GM12878 (cell line): ENCODE measurements at regions not wholly inside any gene's neighbourhood (a gene's known extent, or its start where the extent isn't known, plus 50 kb on each side); places are given as distances from the start of the nearest gene placed in this dataset.
A peak's percentile ranks its signal among the peaks of the same experiment; 100 is the strongest.

ENCODE experiments used
- ATAC-seq: fragments of 200-7000 bp; cut with Tn5 transposase; 3 replicates; pipeline ENCODE4 v1.9.1; 2020; ENCODE audit warnings: mild to moderate bottlenecking, moderate library complexity
- BruUV-seq: library from RNA; stranded (reverse); fragments of 400-500 nt; replicated peaks from 2 replicates; lab custom pipeline; 2021; lab: Mats Ljungman, UMichigan
- CTCF ChIA-PET: fragments of 300-600 bp; sonication (Branson Sonifier 250); formaldehyde crosslinking; extraction: SDS; loops from one replicate; lab custom pipeline; 2021; ENCODE audit warnings: inconsistent platforms; lab: Yijun Ruan, JAX
- POLR2A ChIA-PET: fragments of 350-600 bp; formaldehyde crosslinking; extraction: SDS; loops from one replicate; lab custom pipeline; 2021; ENCODE audit warnings: inconsistent platforms; lab: Charles Lee
- RAD21 ChIA-PET: fragments of 300-600 bp; sonication (Branson Sonifier 250); formaldehyde crosslinking; loops from one replicate; lab custom pipeline; 2023; ENCODE audit warnings: antibody characterized with exemption; ENCODE audit not compliant: unreplicated experiment; lab: Charles Lee
- SMC1A ChIA-PET: fragments of 300-600 bp; sonication (Branson Sonifier 250); formaldehyde crosslinking; loops from one replicate; lab custom pipeline; 2023; ENCODE audit not compliant: unreplicated experiment, uncharacterized antibody; lab: Charles Lee
- DNase-seq: peaks from one replicate; pipeline ENCODE4 v3.0.0-alpha.2; 2011; ENCODE audit warnings: low read depth, low spot score
- FAIRE-seq: peaks from 3 replicates; lab custom pipeline; 2011; peaks lifted over from hg19 to GRCh38; lab: Jason Lieb, UNC
- H2AFZ ChIP-seq: 2 replicates; pipeline ENCODE4 v1.6.0; 2011; ENCODE audit warnings: low read depth, low read length, control low read depth; ENCODE audit not compliant: control insufficient read depth
- H3K27ac ChIP-seq: 2 replicates; pipeline ENCODE4 v1.5.1; 2011; ENCODE audit warnings: control low read depth; ENCODE audit not compliant: control insufficient read depth, insufficient read depth
- H3K27me3 ChIP-seq, 2 experiments: replicated peaks in 1 of 2; 2 replicates each; pipeline versions ENCODE4 v1.6.0 to v1.6.1; 2011; ENCODE audit warnings: low read length in 1 of 2; ENCODE audit not compliant: control insufficient read depth in 2 of 2, insufficient read depth in 2 of 2
- H3K36me3 ChIP-seq, 2 experiments: 2 replicates each; pipeline ENCODE4 v1.5.1; 2011; ENCODE audit warnings: low read length in 1 of 2; ENCODE audit not compliant: control insufficient read depth in 2 of 2, insufficient read depth in 2 of 2
- H3K4me1 ChIP-seq: 2 replicates; pipeline ENCODE4 v1.6.1; 2011; ENCODE audit warnings: mild to moderate bottlenecking, low read length, moderate library complexity, mixed read lengths; ENCODE audit not compliant: control insufficient read depth, insufficient read depth
- H3K4me2 ChIP-seq: 2 replicates; pipeline ENCODE4 v1.6.0; 2011; ENCODE audit warnings: control low read depth; ENCODE audit not compliant: control insufficient read depth, insufficient read depth
- H3K4me3 ChIP-seq: fragments of 200-600 bp; sonication (generic); 2 replicates; pipeline ENCODE4 v1.5.1; 2016
- H3K79me2 ChIP-seq: 2 replicates; pipeline ENCODE4 v1.6.0; 2011; ENCODE audit warnings: low read length; ENCODE audit not compliant: control insufficient read depth, insufficient read depth
- H3K9ac ChIP-seq: 2 replicates; pipeline ENCODE4 v1.8.0; 2011; ENCODE audit warnings: low read length, control low read depth, mixed read lengths; ENCODE audit not compliant: control insufficient read depth, insufficient read depth
- H3K9me3 ChIP-seq: replicated peaks from 3 replicates; pipeline ENCODE4 v1.5.1; 2011; ENCODE audit warnings: mild to moderate bottlenecking, low read length; ENCODE audit not compliant: control insufficient read depth, insufficient read depth
- H4K20me1 ChIP-seq: 2 replicates; pipeline ENCODE4 v1.6.0; 2011; ENCODE audit not compliant: control insufficient read depth, insufficient read depth
- BACH1 ChIP-seq: fragments of 450-650 bp; IDR thresholded peaks from 2 replicates; pipeline ENCODE4 v1.6.1; 2017; ENCODE audit warnings: mild to moderate bottlenecking, borderline replicate concordance
- CBFB ChIP-seq: IDR thresholded peaks from 2 replicates; pipeline ENCODE4 v1.6.1; 2016; ENCODE audit warnings: antibody characterized with exemption, low read depth
- DPF2 ChIP-seq: fragments of 450-650 bp; IDR thresholded peaks from 2 replicates; pipeline ENCODE4 v1.6.1; 2017; ENCODE audit warnings: mild to moderate bottlenecking
- FOS ChIP-seq: IDR thresholded peaks from 3 replicates; pipeline ENCODE4 v1.6.1; 2011; ENCODE audit warnings: borderline replicate concordance; ENCODE audit not compliant: insufficient read length; ENCODE audit errors: extremely low read depth
- FOXM1 ChIP-seq: IDR thresholded peaks from 2 replicates; pipeline ENCODE4 v1.6.1; 2012; ENCODE audit warnings: low read depth, mild to moderate bottlenecking, inconsistent platforms, low read length, moderate library complexity
- HCFC1 ChIP-seq: fragments of 150-350 bp; IDR thresholded peaks from 2 replicates; pipeline ENCODE4 v1.6.1; 2014; ENCODE audit warnings: low read length
- IKZF2 ChIP-seq, 2 experiments: fragments of 450-650 bp; IDR thresholded peaks; 2 replicates each; pipeline ENCODE4 v1.6.1; 2017; ENCODE audit warnings: mild to moderate bottlenecking in 2 of 2, moderate library complexity in 2 of 2
- NBN ChIP-seq: fragments of 450-650 bp; IDR thresholded peaks from 2 replicates; pipeline ENCODE4 v1.6.1; 2016
- POU2F2 ChIP-seq: IDR thresholded peaks from 3 replicates; pipeline ENCODE4 v1.6.1; 2011; ENCODE audit warnings: low read depth, mild to moderate bottlenecking, low read length, borderline replicate concordance
- PRDM15 ChIP-seq: fragments of 450-650 bp; formaldehyde crosslinking; IDR thresholded peaks from 2 replicates; pipeline ENCODE4 v1.4.0; 2020; ENCODE audit warnings: mild to moderate bottlenecking, moderate library complexity
- RELA ChIP-seq: fragments of 450-650 bp; IDR thresholded peaks from 2 replicates; pipeline ENCODE4 v1.8.0; 2014; ENCODE audit warnings: borderline replicate concordance; ENCODE audit not compliant: partially characterized antibody
- SMARCA5 ChIP-seq: fragments of 450-650 bp; IDR thresholded peaks from 2 replicates; pipeline ENCODE4 v1.6.1; 2017; ENCODE audit warnings: mild to moderate bottlenecking
- SMC3 ChIP-seq: IDR thresholded peaks from 2 replicates; pipeline ENCODE4 v1.6.1; 2011; ENCODE audit warnings: low read length, improper control_type of control experiment, borderline replicate concordance
- SREBF1 ChIP-seq: IDR thresholded peaks from 2 replicates; pipeline ENCODE4 v1.6.1; 2012; ENCODE audit warnings: mild to moderate bottlenecking, low read length
- STAT3 ChIP-seq: IDR thresholded peaks from 2 replicates; pipeline ENCODE4 v1.6.1; 2011; ENCODE audit warnings: low read depth, low read length, improper control_type of control experiment
- TCF7 ChIP-seq: IDR thresholded peaks from 2 replicates; pipeline ENCODE4 v1.6.1; 2014; ENCODE audit warnings: antibody characterized with exemption, borderline replicate concordance
- WRNIP1 ChIP-seq: IDR thresholded peaks from 2 replicates; pipeline ENCODE4 v1.6.1; 2011; ENCODE audit warnings: low read depth, low read length, improper control_type of control experiment, borderline replicate concordance
- WGBS: methylation state at CpG from one replicate; pipeline ENCODE4 v1.1.6; 2016; ENCODE audit warnings: low lambda C conversion rate; ENCODE audit not compliant: insufficient replicate concordance, insufficient coverage; ENCODE audit errors: missing lambda C conversion rate; 5-methylcytosine and 5-hydroxymethylcytosine counted together
- in situ Hi-C: fragments of 300-500 bp; cut with MboI; formaldehyde crosslinking; loops from 9 replicates; pipeline ENCODE4 v1.14.3; 2018; ENCODE audit warnings: mixed read lengths
- intact Hi-C: fragments of 100-400 bp; cut with micrococcal nuclease; formaldehyde crosslinking; loops from one replicate; pipeline ENCODE4 v1.14.2; 2022; ENCODE audit not compliant: unreplicated experiment
- TF ChIP-seq, protein P1 (sequence below), 3 experiments: IDR thresholded peaks in 2 of 3; conservative IDR thresholded peaks in 1 of 3; 2 replicates each; pipeline ENCODE4 v1.5.1; 2011; ENCODE audit warnings: low read depth in 3 of 3, low read length in 3 of 3, mild to moderate bottlenecking in 3 of 3, control low read depth in 2 of 3, moderate library complexity in 2 of 3, inconsistent platforms in 1 of 3, mixed read lengths in 1 of 3; ENCODE audit not compliant: control insufficient read depth in 2 of 3, insufficient read depth in 1 of 3; ENCODE audit errors: extremely low read depth in 1 of 3
- TF ChIP-seq, protein P2 (sequence below): IDR thresholded peaks from 2 replicates; pipeline ENCODE4 v1.6.1; 2011; ENCODE audit warnings: borderline replicate concordance, low read depth, mild to moderate bottlenecking, moderate library complexity, mixed read lengths, low read length; ENCODE audit not compliant: insufficient read depth; ENCODE audit errors: extremely low read length

GRCh38 chr4:128675083-128675482, 134.4 kb upstream of the JADE1 start:
- in situ Hi-C loops, result no loop called here
- Histone ChIP-seq H3K27me3 (no peaks in the 10 kb centered on the region), H3K9me3 (no peaks in the 10 kb centered on the region; the same call in 2 of the 3 replicates), H3K36me3 (no peaks in the 10 kb centered on the region), H4K20me1 (no peaks in the 10 kb centered on the region), H3K4me2 (peak overlapping the region; percentile 68), H3K4me1 (peaks cover 9% of the 10 kb centered on the region), H3K4me3 (no peak overlapping the region; the same call in 1 of the 2 replicates), H3K79me2 (no peaks in the 10 kb centered on the region), H2AFZ (peak overlapping the region; percentile 86), H3K27ac (peak overlapping the region; percentile 69), H3K9ac (no peak overlapping the region; the same call in 1 of the 2 replicates)
- peak; percentile 90 for DNase-seq
- ATAC-seq, result peak; percentile 97
- ChIA-PET SMC1A (interaction anchor here (0.6 to 6.0 kb wide), 29 partner anchors 9 to 484 kb away, joined by 3 to 68 read pairs (median 4); no protein-coding TSS in a partner anchor), RAD21 (interaction anchor here (0.5 to 4.5 kb wide), 25 partner anchors 11 to 221 kb away, joined by 3 to 40 read pairs (median 4); no protein-coding TSS in a partner anchor), POLR2A (interaction anchor here (0.6 to 1.0 kb wide), 4 partner anchors 17 to 122 kb away, joined by 3 to 9 read pairs (median 4); no protein-coding TSS in a partner anchor), CTCF (interaction anchor here (0.6 to 4.1 kb wide), 22 partner anchors 10 to 290 kb away, joined by 3 to 73 read pairs (median 3); partner anchors contain the start of gene JADE1)
- BruUV-seq, result no TSS peak
- WGBS, result 13% methylated on average over 1 of the region's 1 CpG
- FAIRE-seq, result peak; percentile 88
- intact Hi-C loops, result loop anchor here (1.0 to 5.0 kb wide), 2 partner anchors 103 to 221 kb away; no protein-coding TSS in a partner anchor
- TF ChIP-seq RELA, result peak; percentile 77
- TF ChIP-seq IKZF2 (IDR thresholded peaks at IDR 0.05), result peak in 1 of 2 experiments; percentile 33; a peak in 1 of 4 replicates
- TF ChIP-seq FOS, result no peak
- peak; percentile 59; the same call in 1 of the 2 replicates for TF ChIP-seq SMC3
- TF ChIP-seq WRNIP1, result no peak
- no peak for TF ChIP-seq PRDM15 (CRISPR knock-in tag)
- 0 out of 2 replicates have a peak, but pooled peaks have one; percentile 22 for TF ChIP-seq NBN
- no peak for TF ChIP-seq HCFC1
- TF ChIP-seq CBFB, result peak; percentile 61; the same call in 1 of the 2 replicates
- TF ChIP-seq TCF7, result peak; percentile 67
- TF ChIP-seq, protein P1, sequence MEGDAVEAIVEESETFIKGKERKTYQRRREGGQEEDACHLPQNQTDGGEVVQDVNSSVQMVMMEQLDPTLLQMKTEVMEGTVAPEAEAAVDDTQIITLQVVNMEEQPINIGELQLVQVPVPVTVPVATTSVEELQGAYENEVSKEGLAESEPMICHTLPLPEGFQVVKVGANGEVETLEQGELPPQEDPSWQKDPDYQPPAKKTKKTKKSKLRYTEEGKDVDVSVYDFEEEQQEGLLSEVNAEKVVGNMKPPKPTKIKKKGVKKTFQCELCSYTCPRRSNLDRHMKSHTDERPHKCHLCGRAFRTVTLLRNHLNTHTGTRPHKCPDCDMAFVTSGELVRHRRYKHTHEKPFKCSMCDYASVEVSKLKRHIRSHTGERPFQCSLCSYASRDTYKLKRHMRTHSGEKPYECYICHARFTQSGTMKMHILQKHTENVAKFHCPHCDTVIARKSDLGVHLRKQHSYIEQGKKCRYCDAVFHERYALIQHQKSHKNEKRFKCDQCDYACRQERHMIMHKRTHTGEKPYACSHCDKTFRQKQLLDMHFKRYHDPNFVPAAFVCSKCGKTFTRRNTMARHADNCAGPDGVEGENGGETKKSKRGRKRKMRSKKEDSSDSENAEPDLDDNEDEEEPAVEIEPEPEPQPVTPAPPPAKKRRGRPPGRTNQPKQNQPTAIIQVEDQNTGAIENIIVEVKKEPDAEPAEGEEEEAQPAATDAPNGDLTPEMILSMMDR (IDR thresholded peaks at IDR 0.05 in 2 of 3, conservative IDR thresholded peaks at IDR 0.05 in 1 of 3; ENCODE audit: control insufficient read depth in 2 of 3, extremely low read depth in 1 of 3, insufficient read depth in 1 of 3, low read depth in 3 of 3, low read length in 3 of 3), result peak in 1 of 3 experiments; percentile 60; a peak in 3 of 6 replicates
- peak; percentile 65 for TF ChIP-seq FOXM1
- TF ChIP-seq POU2F2, result peak; percentile 89; the same call in 2 of the 3 replicates
- no peak for TF ChIP-seq SREBF1
- no peak for TF ChIP-seq BACH1
- peak; percentile 16; the same call in 1 of the 2 replicates for TF ChIP-seq STAT3
- peak; percentile 29; the same call in 1 of the 2 replicates for TF ChIP-seq SMARCA5
- TF ChIP-seq, protein P2, sequence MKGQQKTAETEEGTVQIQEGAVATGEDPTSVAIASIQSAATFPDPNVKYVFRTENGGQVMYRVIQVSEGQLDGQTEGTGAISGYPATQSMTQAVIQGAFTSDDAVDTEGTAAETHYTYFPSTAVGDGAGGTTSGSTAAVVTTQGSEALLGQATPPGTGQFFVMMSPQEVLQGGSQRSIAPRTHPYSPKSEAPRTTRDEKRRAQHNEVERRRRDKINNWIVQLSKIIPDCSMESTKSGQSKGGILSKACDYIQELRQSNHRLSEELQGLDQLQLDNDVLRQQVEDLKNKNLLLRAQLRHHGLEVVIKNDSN, result no peak
- peak; percentile 26; the same call in 1 of the 2 replicates for TF ChIP-seq DPF2
